ENCODE measurements at regions not wholly inside any gene's neighbourhood (a gene's known extent, or its start where the extent isn't known, plus 50 kb on each side); places are given as distances from the start of the nearest gene placed in this dataset.

- Histone ChIP-seq H3K4me1 (ENCODE audit: control insufficient read depth, low read length) (no peaks in the 10 kb centered on the region), H3K79me2 (ENCODE audit: control insufficient read depth, low read length) (no peaks in the 10 kb centered on the region), H3K27me3 (ENCODE audit: control insufficient read depth, low read length) (peaks cover 7% of the 10 kb centered on the region; the same call in 1 of the 2 replicates), H3K9me3 (ENCODE audit: control insufficient read depth, insufficient read depth, low read length) (no peaks in the 10 kb centered on the region), H3K4me3 (ENCODE audit: low read length) (no peak overlapping the region), H3K4me2 (ENCODE audit: low read length) (no peak overlapping the region), H3K27ac (ENCODE audit: low read depth, low read length) (no peak overlapping the region), H4K20me1 (ENCODE audit: control insufficient read depth, insufficient read depth, low read depth, low read length) (no peaks in the 10 kb centered on the region), H3K9me2 (replicated peaks; ENCODE audit: control insufficient read depth, low read length) (no peaks in the 10 kb centered on the region), H3F3A (ENCODE audit: control insufficient read depth, insufficient read depth) (no peaks in the 10 kb centered on the region), H3K36me3 (ENCODE audit: control insufficient read depth, low read length) (no peaks in the 10 kb centered on the region)
- TF ChIP-seq CTCF (IDR thresholded peaks at IDR 0.05; ENCODE audit: low read depth, low read length, poor library complexity, severe bottlenecking) (no peak), EZH2phosphoT487 (IDR thresholded peaks at IDR 0.05; ENCODE audit: borderline replicate concordance, low read length) (no peak)
Measured at GRCh38 chr6:154605178-154605881, 94.8 kb upstream of the CNKSR3 start.

DNA sequence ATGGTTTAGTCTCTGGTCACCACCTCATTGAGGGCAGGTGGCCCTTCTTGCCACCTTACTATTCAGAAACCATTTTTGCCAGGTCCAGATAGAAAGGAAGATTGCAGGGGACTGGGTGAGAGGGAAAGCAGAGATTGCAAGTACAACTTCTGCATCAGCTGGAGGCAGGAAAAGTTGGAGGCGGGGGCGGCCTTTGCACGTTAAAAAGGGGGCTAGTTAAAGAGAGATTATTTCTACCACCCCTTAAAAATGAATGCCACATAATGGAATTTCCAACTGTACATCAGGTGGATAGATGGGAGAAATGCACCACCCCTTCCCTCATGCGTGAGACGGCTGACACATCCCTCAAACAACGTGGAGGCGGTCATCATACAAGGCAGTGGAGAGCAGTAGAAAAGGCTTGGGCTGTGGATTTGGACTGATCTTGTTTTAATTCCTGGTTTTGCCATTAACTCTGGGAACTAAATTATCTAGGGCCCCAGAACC lies 95.4 kb upstream of the CNKSR3 start:
- Histone ChIP-seq H3K4me3 (ENCODE audit: low read length) (no peak overlapping the region), H3K9me2 (replicated peaks; ENCODE audit: control insufficient read depth, low read length) (no peaks in the 10 kb centered on the region), H3K36me3 (ENCODE audit: control insufficient read depth, low read length) (no peaks in the 10 kb centered on the region), H3K4me2 (ENCODE audit: low read length) (no peak overlapping the region), H3F3A (ENCODE audit: control insufficient read depth, insufficient read depth) (no peaks in the 10 kb centered on the region), H4K20me1 (ENCODE audit: control insufficient read depth, insufficient read depth, low read depth, low read length) (no peaks in the 10 kb centered on the region), H3K9me3 (ENCODE audit: control insufficient read depth, insufficient read depth, low read length) (no peaks in the 10 kb centered on the region), H3K27ac (ENCODE audit: low read depth, low read length) (no peak overlapping the region), H3K27me3 (ENCODE audit: control insufficient read depth, low read length) (peaks cover 7% of the 10 kb centered on the region; the same call in 1 of the 2 replicates), H3K4me1 (ENCODE audit: control insufficient read depth, low read length) (no peaks in the 10 kb centered on the region), H3K79me2 (ENCODE audit: control insufficient read depth, low read length) (no peaks in the 10 kb centered on the region)
- TF ChIP-seq CTCF (IDR thresholded peaks at IDR 0.05; ENCODE audit: low read depth, low read length, poor library complexity, severe bottlenecking) (no peak), EZH2phosphoT487 (IDR thresholded peaks at IDR 0.05; ENCODE audit: borderline replicate concordance, low read length) (no peak)

DNA sequence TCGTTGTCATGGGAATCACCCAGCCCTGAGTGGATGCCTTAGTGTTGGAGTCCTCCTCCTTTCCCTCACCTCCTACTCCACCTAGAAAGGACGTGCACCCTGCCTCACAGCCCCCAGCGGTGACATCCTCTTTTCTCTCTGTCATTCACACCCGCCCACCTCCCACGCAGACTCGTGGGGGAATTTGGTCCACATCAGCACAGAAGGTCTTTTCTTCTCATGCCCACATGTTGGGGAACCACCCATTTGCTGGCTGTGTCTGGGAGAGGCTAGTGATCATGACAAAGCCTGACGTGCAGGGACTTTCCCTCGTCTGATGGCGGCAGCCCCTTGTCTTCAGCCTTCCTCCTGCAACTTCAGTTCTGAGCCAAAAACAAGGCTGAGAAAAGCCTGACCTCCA lies 96.0 kb upstream of the CNKSR3 start:
- no peaks in the 10 kb centered on the region for H3K9me3 ChIP-seq (ENCODE audit: control insufficient read depth, insufficient read depth, low read length)
- H3F3A ChIP-seq (ENCODE audit: control insufficient read depth, insufficient read depth), result no peaks in the 10 kb centered on the region
- peaks cover 7% of the 10 kb centered on the region; the same call in 1 of the 2 replicates for H3K27me3 ChIP-seq (ENCODE audit: control insufficient read depth, low read length)
- H3K27ac ChIP-seq (ENCODE audit: low read depth, low read length), result no peak overlapping the region
- no peaks in the 10 kb centered on the region for H3K79me2 ChIP-seq (ENCODE audit: control insufficient read depth, low read length)
- H3K4me2 ChIP-seq (ENCODE audit: low read length), result no peak overlapping the region
- H3K4me1 ChIP-seq (ENCODE audit: control insufficient read depth, low read length), result no peaks in the 10 kb centered on the region
- TF ChIP-seq CTCF (IDR thresholded peaks at IDR 0.05; ENCODE audit: low read depth, low read length, poor library complexity, severe bottlenecking) (no peak), EZH2phosphoT487 (IDR thresholded peaks at IDR 0.05; ENCODE audit: borderline replicate concordance, low read length) (no peak)
- H3K36me3 ChIP-seq (ENCODE audit: control insufficient read depth, low read length), result no peaks in the 10 kb centered on the region
- no peaks in the 10 kb centered on the region for H4K20me1 ChIP-seq (ENCODE audit: control insufficient read depth, insufficient read depth, low read depth, low read length)
- no peak overlapping the region for H3K4me3 ChIP-seq (ENCODE audit: low read length)
- no peaks in the 10 kb centered on the region for H3K9me2 ChIP-seq (replicated peaks; ENCODE audit: control insufficient read depth, low read length)
